H1 (cell line): ENCODE measurements at regions not wholly inside any gene's neighbourhood (a gene's known extent, or its start where the extent isn't known, plus 50 kb on each side); places are given as distances from the start of the nearest gene placed in this dataset.

Experiments used
- CBX5 ChIP-seq: fragments of 300-800, 300-1000 bp; sonication (generic); IDR thresholded peaks from 2 replicates; pipeline ENCODE4 v1.7.1; 2016; ENCODE audit warnings: antibody characterized with exemption, low read length, low read depth
- CHD7 ChIP-seq: fragments of 300-600 bp; sonication (generic); IDR thresholded peaks from 2 replicates; pipeline ENCODE4 v1.7.1; 2012; ENCODE audit warnings: low read length, moderate library complexity, mild to moderate bottlenecking, inconsistent platforms; ENCODE audit not compliant: insufficient replicate concordance
- CTBP2 ChIP-seq: IDR thresholded peaks from 2 replicates; pipeline ENCODE4 v1.7.0; 2011; ENCODE audit warnings: borderline replicate concordance, mild to moderate bottlenecking, moderate library complexity, mixed read lengths, low read length; ENCODE audit not compliant: insufficient read depth, insufficient read length
- EP300 ChIP-seq, 2 experiments: IDR thresholded peaks; 1 replicate in 1 of 2; 2 replicates in 1 of 2; pipeline ENCODE4 v1.6.1; 2011 to 2012; ENCODE audit warnings: low read depth in 2 of 2, low read length in 2 of 2, mild to moderate bottlenecking in 2 of 2, borderline replicate concordance in 1 of 2, inconsistent platforms in 1 of 2, moderate library complexity in 1 of 2
- EZH2 ChIP-seq: fragments of 200-600 bp; sonication (generic); IDR thresholded peaks from 2 replicates; pipeline ENCODE4 v1.7.1; 2012; ENCODE audit warnings: low read depth, mild to moderate bottlenecking, moderate library complexity, low read length, inconsistent platforms; ENCODE audit not compliant: severe bottlenecking
- KDM1A ChIP-seq: fragments of 200-600, 300-600 bp; sonication (generic); IDR thresholded peaks from 2 replicates; pipeline ENCODE4 v1.7.1; 2016; ENCODE audit warnings: mild to moderate bottlenecking, low read length, borderline replicate concordance
- NANOG ChIP-seq: IDR thresholded peaks from 2 replicates; pipeline ENCODE4 v1.6.1; 2011; ENCODE audit warnings: low read length, low read depth, mild to moderate bottlenecking, inconsistent platforms; ENCODE audit not compliant: insufficient read depth, poor library complexity, severe bottlenecking
- SP4 ChIP-seq: IDR thresholded peaks from 2 replicates; pipeline ENCODE4 v1.6.1; 2012; ENCODE audit warnings: low read length, inconsistent platforms
- SUZ12 ChIP-seq: fragments of 200-600 bp; sonication (generic); IDR thresholded peaks from 2 replicates; pipeline ENCODE4 v1.6.1; 2012; ENCODE audit warnings: mild to moderate bottlenecking, inconsistent platforms, low read length, moderate library complexity, mixed read lengths
- TEAD4 ChIP-seq: IDR thresholded peaks from 2 replicates; pipeline ENCODE4 v1.6.1; 2012; ENCODE audit warnings: low read depth, low read length, inconsistent platforms, mixed read lengths
- YY1 ChIP-seq: IDR thresholded peaks from 2 replicates; pipeline ENCODE4 v1.6.1; 2011; ENCODE audit warnings: low read depth, mild to moderate bottlenecking, low read length

- TF ChIP-seq CHD7 (no peak), SP4 (no peak), TEAD4 (no peak), NANOG (no peak), CBX5 (no peak), EZH2 (no peak), SUZ12 (no peak), KDM1A (no peak), CTBP2 (no peak), YY1 (no peak), EP300 (IDR thresholded peaks at IDR 0.05; ENCODE audit: borderline replicate concordance in 1 of 2, low read depth in 2 of 2, low read length in 2 of 2) (no peak)
Observed at GRCh38 chr2:129366263-129366662, 613.2 kb upstream of the RAB6C start (continued).
